ENCODE measurements at regions not wholly inside any gene's neighbourhood (a gene's known extent, or its start where the extent isn't known, plus 50 kb on each side); places are given as distances from the start of the nearest gene placed in this dataset.

GRCh38 chr12:116459011-116459875, 99.9 kb upstream of the MAP1LC3B2 start:
- DNase-seq = no peak
- no peak overlapping the region for H3K4me3 ChIP-seq (ENCODE audit: insufficient read depth, low read depth, low read length)
- no peak overlapping the region for H4K5ac ChIP-seq (ENCODE audit: low read depth, low read length)
- no peak overlapping the region for H2AK5ac ChIP-seq (ENCODE audit: low read depth, low read length)
- no peaks in the 10 kb centered on the region for H3K79me1 ChIP-seq (ENCODE audit: low read depth in 1 of 2, low read length in 2 of 2)
- no peak overlapping the region for H3K14ac ChIP-seq (replicated peaks; ENCODE audit: low read depth, low read length)
- H4K20me1 ChIP-seq (ENCODE audit: insufficient read depth, low read length) = no peaks in the 10 kb centered on the region
- no peak for ATAC-seq (ENCODE audit: low read depth)
- no peak overlapping the region for H4K91ac ChIP-seq (ENCODE audit: insufficient read depth, low read depth, low read length)
- intact Hi-C loops (cut with micrococcal nuclease) (no loop called here), in situ Hi-C loops (cut with MboI; ENCODE audit: low sequenced_read_pairs) (no loop called here), dilution Hi-C loops (cut with HindIII; ENCODE audit: low sequenced_read_pairs, unreplicated experiment) (no loop called here)
- ChIA-PET CTCF (no interaction called here), POLR2A (ENCODE audit: unreplicated experiment) (no interaction called here)
- no peak overlapping the region for H2AFZ ChIP-seq (replicated peaks; ENCODE audit: low read length, poor library complexity)
- 71% methylated on average over 4 of the region's 21 CpGs; no CpG with 5 or more reads in 1 of the 2 experiments for WGBS, 2 experiments (ENCODE audit: extremely low coverage in 2 of 2, insufficient read length in 1 of 2)
- no peak overlapping the region for H3K27ac ChIP-seq (ENCODE audit: insufficient read depth, low read length)
- no peak overlapping the region for H4K8ac ChIP-seq (ENCODE audit: low read depth in 2 of 2, low read length in 2 of 2)
- H2AK9ac ChIP-seq (replicated peaks; ENCODE audit: low read depth, low read length, poor library complexity) = no peak overlapping the region
- H3K27me3 ChIP-seq (ENCODE audit: control insufficient read depth, insufficient read depth, low read length) = no peaks in the 10 kb centered on the region
- H3K56ac ChIP-seq (ENCODE audit: extremely low read depth, insufficient read depth, low read length) = no peak overlapping the region
- no peak overlapping the region for H3K4ac ChIP-seq (ENCODE audit: low read depth, low read length)
- no peak overlapping the region for H2BK120ac ChIP-seq (ENCODE audit: low read depth, low read length)
- H3K23ac ChIP-seq (ENCODE audit: low read depth, low read length) = no peak overlapping the region
- peaks cover 12% of the 10 kb centered on the region; the same call in 1 of the 2 replicates for H3K9me1 ChIP-seq (ENCODE audit: insufficient read depth, low read length)
- BruUV-seq (replicated peaks) = no TSS peak
- no peak overlapping the region for H2BK5ac ChIP-seq (ENCODE audit: low read depth, low read length, poor library complexity, severe bottlenecking)
- H3K9ac ChIP-seq (ENCODE audit: low read depth, low read length) = no peak overlapping the region
- H3K9me3 ChIP-seq (ENCODE audit: control insufficient read depth, insufficient read depth, low read length) = no peaks in the 10 kb centered on the region
- no peak overlapping the region for H3K18ac ChIP-seq (ENCODE audit: low read depth, low read length)
- TF ChIP-seq POLR2A (IDR thresholded peaks at IDR 0.05; ENCODE audit: low read depth, low read length) (no peak), MXI1 (IDR thresholded peaks at IDR 0.05; ENCODE audit: borderline replicate concordance, low read depth, low read length) (no peak), RFX5 (IDR thresholded peaks at IDR 0.05; ENCODE audit: low read depth, low read length) (no peak), MAZ (IDR thresholded peaks at IDR 0.05; ENCODE audit: borderline replicate concordance, low read depth, low read length) (no peak), SMC3 (IDR thresholded peaks at IDR 0.05; ENCODE audit: low read depth, low read length) (no peak), NFE2L2 (IDR thresholded peaks at IDR 0.05; ENCODE audit: low read depth, low read length) (no peak), CHD1 (IDR thresholded peaks at IDR 0.05; ENCODE audit: low read depth, low read length) (no peak), FOS (IDR thresholded peaks at IDR 0.05; ENCODE audit: low read depth, low read length) (no peak), RAD21 (IDR thresholded peaks at IDR 0.05; ENCODE audit: low read length) (no peak), USF2 (IDR thresholded peaks at IDR 0.05; ENCODE audit: low read depth, low read length) (no peak), CTCF (conservative IDR thresholded peaks at IDR 0.05; ENCODE audit: low read depth, low read length) (no peak), ELK1 (IDR thresholded peaks at IDR 0.05; ENCODE audit: borderline replicate concordance, low read depth, low read length) (no peak), CEBPB (IDR thresholded peaks at IDR 0.05; ENCODE audit: low read depth, low read length) (no peak), BHLHE40 (IDR thresholded peaks at IDR 0.05; ENCODE audit: low read depth, low read length) (no peak), RCOR1 (IDR thresholded peaks at IDR 0.05; ENCODE audit: insufficient replicate concordance, low read length) (no peak), MAFK (IDR thresholded peaks at IDR 0.05; ENCODE audit: low read depth, low read length) (no peak)
- H2BK20ac ChIP-seq (ENCODE audit: low read depth, low read length) = no peak overlapping the region
- H3K36me3 ChIP-seq (ENCODE audit: control insufficient read depth, insufficient read depth, low read length) = no peaks in the 10 kb centered on the region
- no peak overlapping the region for H3K4me2 ChIP-seq (ENCODE audit: low read depth, low read length)
- H3K4me1 ChIP-seq (ENCODE audit: control insufficient read depth, insufficient read depth, low read length) = peaks cover 16% of the 10 kb centered on the region
- no peak overlapping the region for H2BK15ac ChIP-seq (ENCODE audit: low read depth, low read length)

Data from IMR-90 (cell line).